CD4-positive, alpha-beta T cell treated with Interleukin-2 at 100 ng/mL for 4 hours (primary cell): ENCODE measurements at regions not wholly inside any gene's neighbourhood (a gene's known extent, or its start where the extent isn't known, plus 50 kb on each side); places are given as distances from the start of the nearest gene placed in this dataset.
"Not testable (repeated sequence)": the region's sequence is repeated elsewhere in the genome, so short reads cannot be mapped to it uniquely, and the experiment has no call there.

Experiments
- DNase-seq: peaks from one replicate; pipeline ENCODE4 v3.0.0-alpha.2; 2020; ENCODE audit warnings: low spot score

DNA sequence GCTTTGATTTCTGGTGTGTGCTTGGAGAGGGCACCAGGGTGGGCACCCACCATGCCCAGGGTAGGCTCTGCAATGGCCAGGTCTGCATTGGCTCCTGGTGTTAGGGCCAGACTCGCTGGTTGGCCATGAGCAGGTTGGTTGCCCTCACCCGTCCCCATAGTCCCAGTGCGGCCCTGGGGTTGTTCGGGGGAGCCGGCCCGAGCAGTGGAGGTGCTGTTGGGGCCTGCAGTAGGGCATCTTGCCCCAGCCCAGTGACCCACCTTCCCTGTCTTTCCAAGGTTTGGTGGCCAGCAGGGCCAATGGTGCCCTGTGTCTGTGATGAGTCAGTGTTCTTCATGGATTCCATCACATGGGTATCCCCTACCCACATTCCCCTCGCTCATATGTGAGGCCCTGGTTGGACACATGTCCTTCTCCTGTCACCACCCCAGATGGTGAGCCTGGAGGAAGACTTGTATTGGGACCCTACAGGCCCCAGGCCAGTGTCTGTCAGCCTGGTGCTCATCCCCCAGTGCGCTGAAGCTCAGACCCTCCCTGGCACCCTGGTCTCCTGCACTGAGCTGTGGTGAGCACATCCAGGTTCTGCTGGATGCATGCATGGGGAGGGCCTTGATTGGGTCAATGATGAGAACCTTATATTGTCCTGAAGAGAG, 190.1 kb downstream of the UBE3A start:
- no peak for DNase-seq

DNA sequence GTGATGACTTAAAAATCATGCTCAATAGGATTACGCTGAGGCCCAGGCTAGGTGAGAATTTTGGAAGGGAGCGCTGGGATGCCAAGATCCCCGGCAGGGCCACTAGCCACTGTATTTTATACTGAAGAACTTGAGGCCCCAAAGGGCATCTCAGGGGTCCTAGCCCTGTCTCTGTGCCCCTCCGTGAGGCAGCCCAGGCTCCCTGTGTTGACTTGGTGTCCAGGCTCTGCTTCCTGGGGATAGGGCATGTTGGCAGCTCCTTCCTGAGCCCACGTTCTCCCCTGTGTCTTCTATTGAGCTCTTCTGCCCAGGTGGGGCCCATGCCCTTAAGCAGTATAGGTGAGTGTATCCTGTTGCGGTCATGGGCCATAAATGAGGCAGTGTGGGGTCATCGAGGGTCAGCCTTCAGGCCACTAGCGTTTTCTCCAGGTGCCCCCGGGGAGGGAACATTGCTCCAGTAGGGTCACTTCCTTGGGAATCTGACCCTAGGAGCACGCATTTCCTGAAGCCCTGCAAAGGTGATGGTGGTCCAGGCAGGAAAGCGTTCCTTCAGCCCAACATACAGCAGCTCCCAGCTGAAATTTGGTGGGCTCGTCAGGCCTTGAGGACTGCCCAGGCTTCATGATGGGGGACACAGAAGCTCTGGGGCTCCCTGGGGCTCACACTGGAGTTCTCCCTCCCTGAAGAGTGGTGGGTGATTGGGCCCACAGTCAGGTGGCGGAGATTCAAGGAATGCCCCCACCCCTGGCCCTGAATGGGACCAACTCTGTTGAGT, 189.4 kb downstream of the UBE3A start:
- no peak for DNase-seq

DNA sequence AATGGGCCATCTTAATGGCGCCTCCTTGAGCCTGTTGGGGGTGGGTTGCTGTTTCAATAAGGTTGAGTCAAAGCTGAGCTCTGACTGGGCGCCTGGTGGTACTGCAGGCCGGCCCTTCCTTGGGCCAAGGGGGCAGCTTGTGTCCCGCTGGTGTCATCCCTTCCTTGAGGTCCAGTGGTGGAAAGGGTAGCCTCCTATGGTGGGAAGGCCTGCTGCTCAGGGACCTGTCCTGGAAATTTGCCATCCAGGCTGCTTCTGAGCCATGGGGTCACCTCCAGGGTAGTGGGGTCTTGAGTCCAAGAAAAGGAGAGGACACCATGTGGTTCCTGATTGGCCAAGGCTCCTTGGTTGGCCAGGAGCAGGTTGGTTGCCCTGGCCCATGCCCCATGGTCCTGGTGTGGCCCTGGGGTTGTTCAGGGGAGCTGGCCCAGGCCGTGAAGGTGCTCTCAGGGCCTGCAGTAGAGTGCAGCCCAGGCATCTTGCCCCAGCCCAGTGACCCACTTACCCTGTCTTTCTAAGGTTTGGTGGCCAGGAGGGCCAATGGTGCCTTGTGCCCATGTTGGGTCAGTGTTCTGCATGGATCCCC, 188.7 kb downstream of the UBE3A start:
- no peak for DNase-seq

DNA sequence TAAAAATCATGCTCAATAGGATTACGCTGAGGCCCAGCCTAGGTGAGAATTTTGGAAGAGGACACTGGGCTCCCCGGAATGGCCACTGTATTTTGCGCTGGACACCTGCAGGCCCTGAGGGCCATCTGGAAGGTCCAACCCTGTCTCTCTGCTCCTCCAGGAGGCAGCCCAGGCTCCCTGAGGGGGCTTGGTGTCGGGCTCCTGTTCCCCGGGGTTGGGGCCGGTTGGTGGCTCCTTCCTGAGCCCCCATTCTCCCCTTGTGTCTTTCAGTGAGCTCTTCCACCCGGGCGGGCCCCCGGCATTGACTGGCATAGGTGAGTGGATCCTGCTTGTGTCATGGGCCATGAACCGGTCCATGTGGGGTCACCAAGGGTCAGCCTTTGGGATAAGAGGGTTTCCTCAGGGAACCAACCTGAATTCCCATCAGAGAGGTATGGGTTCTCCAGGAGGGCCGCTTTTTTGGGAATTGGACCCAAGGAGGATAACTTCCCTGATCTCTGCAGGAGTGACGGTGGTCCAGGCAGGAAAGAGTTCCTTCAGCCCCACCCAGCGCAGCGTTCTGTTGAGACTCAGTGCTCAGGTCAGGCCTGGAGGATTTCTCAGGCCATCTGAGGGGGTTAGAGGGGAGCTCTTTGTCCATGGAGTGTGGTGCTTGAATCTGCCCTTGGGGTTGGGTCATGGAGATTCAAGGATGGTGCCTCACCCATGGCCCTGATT, 187.8 kb downstream of the UBE3A start:
- DNase-seq = no peak

DNA sequence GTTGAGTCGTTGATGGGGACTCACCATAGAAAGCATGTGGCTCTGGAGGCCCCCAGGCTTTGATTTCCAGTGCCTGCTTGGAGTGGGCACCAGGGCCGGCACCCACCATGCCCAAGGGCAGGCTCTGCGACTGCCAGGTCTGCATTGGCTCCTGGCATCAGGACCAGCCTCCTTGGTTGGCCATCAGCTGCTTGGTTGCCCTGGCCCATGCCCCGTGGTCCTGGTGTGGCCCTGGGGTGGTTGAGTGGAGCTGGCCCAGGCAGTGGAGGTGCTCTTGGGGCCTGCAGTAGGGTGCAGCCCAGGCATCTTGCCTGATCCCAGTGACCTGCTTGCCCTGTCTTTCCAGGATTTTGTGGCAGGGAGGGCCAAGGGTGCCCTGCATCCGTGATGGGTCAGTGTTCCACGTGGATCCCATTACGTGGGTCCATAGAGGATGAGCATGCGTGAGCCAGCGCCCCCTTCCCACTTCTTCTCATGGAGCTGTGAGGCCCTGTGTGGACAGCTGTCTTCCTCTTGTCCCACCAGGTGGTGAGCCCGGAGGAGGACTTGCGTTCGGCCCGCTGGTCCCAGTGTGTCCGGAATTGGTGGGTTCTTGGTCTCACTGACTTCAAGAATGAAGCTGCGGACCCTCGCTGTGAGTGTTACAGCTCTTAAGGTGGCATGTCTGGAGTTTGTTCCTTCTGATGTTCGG, 187.0 kb downstream of the UBE3A start:
- DNase-seq = no peak

DNA sequence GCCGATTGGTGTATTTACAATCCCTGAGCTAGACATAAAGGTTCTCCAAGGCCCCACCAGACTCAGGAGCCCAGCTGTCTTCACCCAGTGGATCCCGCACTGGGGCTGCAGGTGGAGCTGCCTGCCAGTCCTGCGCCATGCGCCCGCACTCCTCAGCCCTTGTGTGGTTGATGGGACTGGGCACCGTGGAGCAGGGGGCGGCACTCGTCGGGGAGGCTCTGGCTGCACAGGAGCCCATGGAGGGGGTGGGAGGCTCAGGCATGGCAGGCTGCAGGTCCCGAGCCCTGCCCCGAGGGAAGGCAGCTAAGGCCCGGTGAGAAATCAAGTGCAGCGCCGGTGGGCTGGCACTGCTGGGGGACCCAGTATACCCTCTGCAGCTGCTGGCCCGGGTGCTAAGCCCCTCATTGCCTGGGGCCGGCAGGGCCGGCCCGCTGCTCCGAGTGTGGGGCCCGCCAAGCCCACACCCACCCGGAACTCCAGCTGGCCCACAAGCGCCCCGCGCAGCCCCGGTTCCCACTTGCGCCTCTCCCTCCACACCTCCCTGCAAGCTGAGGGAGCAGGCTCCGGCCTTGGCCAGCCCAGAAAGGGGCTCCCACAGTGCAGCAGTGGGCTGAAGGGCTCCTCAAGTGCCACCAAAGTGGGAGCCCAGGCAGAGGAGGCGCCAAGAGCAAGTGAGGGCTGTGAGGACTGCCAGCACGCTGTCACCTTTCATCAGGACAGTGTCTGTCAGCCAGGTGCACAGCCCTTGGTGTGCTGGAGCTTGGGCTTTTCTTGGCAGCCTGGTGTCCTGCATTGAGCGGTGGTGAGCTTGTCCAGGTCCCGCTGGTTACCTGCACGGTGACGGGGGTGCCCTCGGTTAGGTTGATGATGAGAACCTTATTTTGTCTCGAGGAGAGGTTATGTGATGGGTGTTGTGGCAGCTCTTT, 185.5 kb downstream of the UBE3A start:
- not testable (repeated sequence) for DNase-seq

DNA sequence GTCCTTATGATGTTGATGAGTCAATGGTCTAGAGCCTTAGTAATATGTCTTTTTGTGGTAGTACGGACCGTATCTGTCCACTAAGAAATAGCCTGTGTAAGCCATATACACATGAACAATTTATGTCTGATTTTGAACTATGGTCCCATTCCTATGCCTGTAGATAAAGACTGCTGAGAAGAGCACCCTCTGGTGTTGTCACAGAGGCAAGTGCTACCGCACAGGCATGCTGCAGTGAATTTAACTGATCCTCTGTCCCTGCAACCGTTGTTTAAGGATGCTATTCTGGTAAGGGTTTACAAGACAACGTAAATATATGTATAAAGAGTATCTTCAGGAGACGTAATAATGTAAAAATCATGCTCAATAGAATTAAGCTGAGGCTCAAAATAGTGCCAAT, 170.7 kb downstream of the UBE3A start:
- DNase-seq = no peak
